ENCODE measurements at regions not wholly inside any gene's neighbourhood (a gene's known extent, or its start where the extent isn't known, plus 50 kb on each side); places are given as distances from the start of the nearest gene placed in this dataset.

DNA sequence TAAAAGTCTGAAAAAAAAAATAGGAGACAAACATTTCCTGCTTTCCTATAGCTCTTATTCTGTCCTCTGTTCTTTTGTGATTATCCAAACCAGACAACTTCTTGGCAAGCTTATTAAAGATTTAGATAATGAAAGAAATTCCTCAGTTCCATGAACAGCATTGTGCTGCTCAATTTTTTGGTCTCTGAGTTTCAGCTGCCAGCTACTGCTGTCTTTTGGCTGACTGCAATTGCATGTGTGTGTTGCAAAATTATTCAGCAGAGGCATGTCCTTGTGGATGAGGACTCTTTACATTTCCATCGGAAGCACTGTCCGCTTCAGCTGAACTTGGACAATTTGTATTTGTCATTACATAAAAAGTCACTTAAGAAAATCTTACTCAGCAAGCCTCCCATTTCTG, 397.3 kb upstream of the RASGRP1 start:
- TF ChIP-seq, protein P1, sequence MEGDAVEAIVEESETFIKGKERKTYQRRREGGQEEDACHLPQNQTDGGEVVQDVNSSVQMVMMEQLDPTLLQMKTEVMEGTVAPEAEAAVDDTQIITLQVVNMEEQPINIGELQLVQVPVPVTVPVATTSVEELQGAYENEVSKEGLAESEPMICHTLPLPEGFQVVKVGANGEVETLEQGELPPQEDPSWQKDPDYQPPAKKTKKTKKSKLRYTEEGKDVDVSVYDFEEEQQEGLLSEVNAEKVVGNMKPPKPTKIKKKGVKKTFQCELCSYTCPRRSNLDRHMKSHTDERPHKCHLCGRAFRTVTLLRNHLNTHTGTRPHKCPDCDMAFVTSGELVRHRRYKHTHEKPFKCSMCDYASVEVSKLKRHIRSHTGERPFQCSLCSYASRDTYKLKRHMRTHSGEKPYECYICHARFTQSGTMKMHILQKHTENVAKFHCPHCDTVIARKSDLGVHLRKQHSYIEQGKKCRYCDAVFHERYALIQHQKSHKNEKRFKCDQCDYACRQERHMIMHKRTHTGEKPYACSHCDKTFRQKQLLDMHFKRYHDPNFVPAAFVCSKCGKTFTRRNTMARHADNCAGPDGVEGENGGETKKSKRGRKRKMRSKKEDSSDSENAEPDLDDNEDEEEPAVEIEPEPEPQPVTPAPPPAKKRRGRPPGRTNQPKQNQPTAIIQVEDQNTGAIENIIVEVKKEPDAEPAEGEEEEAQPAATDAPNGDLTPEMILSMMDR (IDR thresholded peaks at IDR 0.05): no peak
- TF ChIP-seq POLR2A (IDR thresholded peaks at IDR 0.05): no peak

All from esophagus squamous epithelium (tissue), 4 donors.